Lower lobe of right lung (tissue), 2 donors: ENCODE measurements at regions not wholly inside any gene's neighbourhood (a gene's known extent, or its start where the extent isn't known, plus 50 kb on each side); places are given as distances from the start of the nearest gene placed in this dataset.
A peak's percentile ranks its signal among the peaks of the same experiment; 100 is the strongest.

Experiments
- ATAC-seq, 2 donors: fragments of 200-7000 bp; cut with Tn5 transposase; one replicate each; pipeline ENCODE4 v1.9.1; 2020 to 2022; ENCODE audit warnings: mild to moderate bottlenecking in 2 of 2, moderate library complexity in 2 of 2
- DNase-seq: peaks from one replicate; pipeline ENCODE4 v3.0.0-alpha.2; 2020
- H3K27ac ChIP-seq: fragments of 200-600 bp; one replicate; pipeline ENCODE4 v1.8.0; 2022
- H3K27me3 ChIP-seq: fragments of 200-600 bp; one replicate; pipeline ENCODE4 v1.8.0; 2022; ENCODE audit warnings: low read depth
- H3K36me3 ChIP-seq: fragments of 200-600 bp; one replicate; pipeline ENCODE4 v1.8.0; 2022; ENCODE audit warnings: mild to moderate bottlenecking
- H3K4me1 ChIP-seq: fragments of 200-600 bp; one replicate; pipeline ENCODE4 v1.8.0; 2022
- H3K4me3 ChIP-seq: fragments of 200-600 bp; one replicate; pipeline ENCODE4 v1.8.0; 2022; ENCODE audit warnings: mild to moderate bottlenecking
- H3K9me3 ChIP-seq: fragments of 200-600 bp; one replicate; pipeline ENCODE4 v1.8.0; 2022
- CTCF ChIP-seq: fragments of 200-600 bp; IDR thresholded peaks from one replicate; pipeline ENCODE4 v1.8.0; 2022; ENCODE audit warnings: antibody characterized with exemption, mild to moderate bottlenecking
- intact Hi-C: fragments of 100-400 bp; cut with DNase I; formaldehyde crosslinking; loops from one replicate; pipeline ENCODE4 v1.11.0; 2022
- donor health status: DM: no; HTN: yes; CAD: no; lungs with severe emphysema.

- Histone ChIP-seq H3K36me3 (no peaks in the 10 kb centered on the region), H3K27me3 (no peaks in the 10 kb centered on the region), H3K9me3 (no peaks in the 10 kb centered on the region), H3K4me1 (peaks cover 8% of the 10 kb centered on the region), H3K4me3 (no peak overlapping the region), H3K27ac (no peak overlapping the region)
- DNase-seq = no peak
- no peak for ATAC-seq
- intact Hi-C loops = no loop called here
- no peak for TF ChIP-seq CTCF
These were observed 179.4 kb upstream of the FN1 start for GRCh38 chr2:215615067-215615802.

- H3K9me3 ChIP-seq = no peaks in the 10 kb centered on the region
These were observed 178.4 kb upstream of the FN1 start for GRCh38 chr2:215614296-215614695.

DNA sequence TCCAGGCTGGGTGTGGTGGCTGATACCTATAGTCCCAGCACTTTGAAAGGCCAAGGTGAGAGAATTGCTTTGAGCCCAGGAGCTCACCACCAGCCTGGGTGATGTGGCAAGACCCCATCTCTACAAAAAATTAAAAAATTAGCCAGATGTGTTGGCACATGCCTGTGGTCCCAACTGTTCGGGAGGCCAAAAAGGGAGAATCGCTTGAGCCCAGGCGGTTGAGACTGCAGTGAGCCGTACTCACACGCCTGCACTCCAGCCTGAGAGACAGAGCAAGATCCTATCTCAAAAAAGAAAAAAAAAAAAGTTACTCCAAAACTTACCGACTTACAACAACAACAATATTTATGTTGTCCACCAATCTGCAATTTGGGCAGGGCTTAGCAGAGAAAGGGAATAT is 178.0 kb upstream of the FN1 start:
- Histone ChIP-seq H3K27ac (no peak overlapping the region), H3K27me3 (no peaks in the 10 kb centered on the region), H3K9me3 (no peaks in the 10 kb centered on the region), H3K4me1 (peaks cover 8% of the 10 kb centered on the region), H3K36me3 (no peaks in the 10 kb centered on the region), H3K4me3 (no peak overlapping the region)
- no peak for TF ChIP-seq CTCF
- no peak for DNase-seq
- intact Hi-C loops = no loop called here
- ATAC-seq = no peak

More at GRCh38 chr2:215614296-215614695, 178.4 kb upstream of the FN1 start:
- TF ChIP-seq CTCF = no peak
- no peak overlapping the region for H3K27ac ChIP-seq
- H3K4me1 ChIP-seq = peaks cover 8% of the 10 kb centered on the region
- H3K27me3 ChIP-seq = no peaks in the 10 kb centered on the region
- ATAC-seq (no peak), DNase-seq (no peak)
- intact Hi-C loops = no loop called here
- no peaks in the 10 kb centered on the region for H3K36me3 ChIP-seq
- H3K4me3 ChIP-seq = no peak overlapping the region

GRCh38 chr2:215613280-215613679 is 177.4 kb upstream of the FN1 start:
- Histone ChIP-seq H3K36me3 (no peaks in the 10 kb centered on the region), H3K4me1 (peaks cover 8% of the 10 kb centered on the region), H3K27me3 (no peaks in the 10 kb centered on the region), H3K27ac (no peak overlapping the region), H3K4me3 (no peak overlapping the region), H3K9me3 (no peaks in the 10 kb centered on the region)
- no peak for TF ChIP-seq CTCF
- DNase-seq (no peak), ATAC-seq (peak; percentile 18 to 29)
- intact Hi-C loops = no loop called here

- no peaks in the 10 kb centered on the region for H3K9me3 ChIP-seq
- H3K27me3 ChIP-seq = no peaks in the 10 kb centered on the region
- no peak overlapping the region for H3K4me3 ChIP-seq
- no peak overlapping the region for H3K27ac ChIP-seq
- intact Hi-C loops = no loop called here
- H3K36me3 ChIP-seq = no peaks in the 10 kb centered on the region
- TF ChIP-seq CTCF = no peak
- ATAC-seq = peak in 1 of 2 donors; percentile 44
- peaks cover 8% of the 10 kb centered on the region for H3K4me1 ChIP-seq
- DNase-seq = no peak
These were observed 176.9 kb upstream of the FN1 start for GRCh38 chr2:215612786-215613185.
